ENCODE measurements at regions not wholly inside any gene's neighbourhood (a gene's known extent, or its start where the extent isn't known, plus 50 kb on each side); places are given as distances from the start of the nearest gene placed in this dataset.

GRCh38 chr3:161444694-161445077 lies 51.9 kb upstream of the OTOL1 start:
- TF ChIP-seq CTCF (IDR thresholded peaks at IDR 0.05; ENCODE audit: low read depth, low read length) (no peak), POLR2A (IDR thresholded peaks at IDR 0.05; ENCODE audit: extremely low read depth, insufficient read length) (no peak), MAX (IDR thresholded peaks at IDR 0.05; ENCODE audit: low read depth, low read length) (no peak)

Data from NB4 (cell line).